ENCODE measurements at regions not wholly inside any gene's neighbourhood (a gene's known extent, or its start where the extent isn't known, plus 50 kb on each side); places are given as distances from the start of the nearest gene placed in this dataset.

DNA sequence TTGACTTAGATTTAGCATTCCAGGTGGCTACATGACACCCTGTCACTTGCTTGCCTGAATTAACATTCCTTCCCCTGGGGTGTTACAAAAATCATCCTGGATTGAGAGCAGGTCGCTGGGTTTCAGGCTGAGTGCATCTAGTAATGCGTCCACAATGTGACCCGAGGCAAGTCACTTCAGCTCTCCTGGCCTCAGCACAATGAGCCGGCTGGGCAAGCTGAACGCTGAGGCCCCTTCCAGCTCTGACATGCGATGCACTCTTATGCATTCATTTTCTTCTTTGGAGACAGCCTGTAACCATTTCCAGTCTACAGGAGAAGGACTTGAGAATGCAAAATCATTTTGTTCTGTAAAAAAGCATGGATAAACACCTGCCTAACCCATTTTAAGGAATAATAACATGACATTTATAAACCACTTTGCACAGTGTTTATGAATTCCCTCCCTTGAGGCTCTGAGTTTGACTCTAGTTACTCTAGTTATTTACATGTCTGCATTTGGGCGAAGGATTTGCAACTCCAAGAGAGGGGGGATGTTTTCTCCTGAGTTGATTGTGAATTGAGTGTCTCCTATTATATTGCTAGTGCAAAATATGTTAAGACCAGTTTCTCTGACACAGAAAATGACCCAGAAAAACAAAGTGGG lies 63.0 kb upstream of the CPO start:
- Histone ChIP-seq H3K9me3 (ENCODE audit: control insufficient read depth, insufficient read depth, low read length) (no peaks in the 10 kb centered on the region), H3K36me3 (ENCODE audit: control insufficient read depth, insufficient read depth, low read length) (no peaks in the 10 kb centered on the region), H2AFZ (replicated peaks; ENCODE audit: low read length, poor library complexity) (no peak overlapping the region), H2BK15ac (ENCODE audit: low read depth, low read length) (no peak overlapping the region), H2AK5ac (ENCODE audit: low read depth, low read length) (no peak overlapping the region), H3K56ac (ENCODE audit: extremely low read depth, insufficient read depth, low read length) (no peak overlapping the region), H2BK20ac (ENCODE audit: low read depth, low read length) (no peak overlapping the region), H3K18ac (ENCODE audit: low read depth, low read length) (no peak overlapping the region), H3K27ac (ENCODE audit: insufficient read depth, low read length) (no peak overlapping the region), H3K4me3 (ENCODE audit: insufficient read depth, low read depth, low read length) (no peak overlapping the region), H4K5ac (ENCODE audit: low read depth, low read length) (no peak overlapping the region), H3K4me1 (ENCODE audit: control insufficient read depth, insufficient read depth, low read length) (no peaks in the 10 kb centered on the region), H3K4ac (ENCODE audit: low read depth, low read length) (no peak overlapping the region), H3K27me3 (ENCODE audit: control insufficient read depth, insufficient read depth, low read length) (peaks cover 4% of the 10 kb centered on the region; the same call in 1 of the 2 replicates), H3K9me1 (ENCODE audit: insufficient read depth, low read length) (no peaks in the 10 kb centered on the region), H2BK120ac (ENCODE audit: low read depth, low read length) (no peak overlapping the region), H2BK5ac (ENCODE audit: low read depth, low read length, poor library complexity, severe bottlenecking) (no peak overlapping the region), H4K91ac (ENCODE audit: insufficient read depth, low read depth, low read length) (no peak overlapping the region), H2AK9ac (replicated peaks; ENCODE audit: low read depth, low read length, poor library complexity) (no peak overlapping the region), H3K79me1 (ENCODE audit: low read depth in 1 of 2, low read length in 2 of 2) (no peaks in the 10 kb centered on the region), H3K4me2 (ENCODE audit: low read depth, low read length) (no peak overlapping the region), H3K14ac (replicated peaks; ENCODE audit: low read depth, low read length) (no peak overlapping the region), H4K8ac (ENCODE audit: low read depth in 2 of 2, low read length in 2 of 2) (no peak overlapping the region), H3K9ac (ENCODE audit: low read depth, low read length) (no peak overlapping the region), H4K20me1 (ENCODE audit: insufficient read depth, low read length) (no peaks in the 10 kb centered on the region), H3K23ac (ENCODE audit: low read depth, low read length) (no peak overlapping the region)
- dilution Hi-C loops (cut with HindIII; ENCODE audit: low sequenced_read_pairs, unreplicated experiment) (no loop called here), intact Hi-C loops (cut with micrococcal nuclease) (no loop called here), in situ Hi-C loops (cut with MboI; ENCODE audit: low sequenced_read_pairs) (no loop called here)
- no TSS peak for BruUV-seq (replicated peaks)
- POLR2A ChIA-PET (ENCODE audit: unreplicated experiment), result no interaction called here
- WGBS, 2 experiments (ENCODE audit: extremely low coverage in 2 of 2, insufficient read length in 1 of 2), result no CpG with 5 or more reads among the region's 7 CpGs
- ATAC-seq (ENCODE audit: low read depth) (no peak), DNase-seq (no peak)
- no peak for TF ChIP-seq CTCF (conservative IDR thresholded peaks at IDR 0.05; ENCODE audit: low read depth, low read length)
- TF ChIP-seq MAZ (IDR thresholded peaks at IDR 0.05; ENCODE audit: borderline replicate concordance, low read depth, low read length), result no peak
- TF ChIP-seq RFX5 (IDR thresholded peaks at IDR 0.05; ENCODE audit: low read depth, low read length), result no peak
- TF ChIP-seq RAD21 (IDR thresholded peaks at IDR 0.05; ENCODE audit: low read length), result no peak
- no peak for TF ChIP-seq BHLHE40 (IDR thresholded peaks at IDR 0.05; ENCODE audit: low read depth, low read length)
- no peak for TF ChIP-seq POLR2A (IDR thresholded peaks at IDR 0.05; ENCODE audit: low read depth, low read length)
- TF ChIP-seq SMC3 (IDR thresholded peaks at IDR 0.05; ENCODE audit: low read depth, low read length), result no peak
- TF ChIP-seq USF2 (IDR thresholded peaks at IDR 0.05; ENCODE audit: low read depth, low read length), result no peak
- no peak for TF ChIP-seq RCOR1 (IDR thresholded peaks at IDR 0.05; ENCODE audit: insufficient replicate concordance, low read length)
- TF ChIP-seq CEBPB (IDR thresholded peaks at IDR 0.05; ENCODE audit: low read depth, low read length), result no peak
- no peak for TF ChIP-seq FOS (IDR thresholded peaks at IDR 0.05; ENCODE audit: low read depth, low read length)
- TF ChIP-seq, protein P1, sequence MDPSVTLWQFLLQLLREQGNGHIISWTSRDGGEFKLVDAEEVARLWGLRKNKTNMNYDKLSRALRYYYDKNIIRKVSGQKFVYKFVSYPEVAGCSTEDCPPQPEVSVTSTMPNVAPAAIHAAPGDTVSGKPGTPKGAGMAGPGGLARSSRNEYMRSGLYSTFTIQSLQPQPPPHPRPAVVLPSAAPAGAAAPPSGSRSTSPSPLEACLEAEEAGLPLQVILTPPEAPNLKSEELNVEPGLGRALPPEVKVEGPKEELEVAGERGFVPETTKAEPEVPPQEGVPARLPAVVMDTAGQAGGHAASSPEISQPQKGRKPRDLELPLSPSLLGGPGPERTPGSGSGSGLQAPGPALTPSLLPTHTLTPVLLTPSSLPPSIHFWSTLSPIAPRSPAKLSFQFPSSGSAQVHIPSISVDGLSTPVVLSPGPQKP (IDR thresholded peaks at IDR 0.05; ENCODE audit: borderline replicate concordance, low read depth, low read length), result no peak
- TF ChIP-seq MAFK (IDR thresholded peaks at IDR 0.05; ENCODE audit: low read depth, low read length), result no peak
- no peak for TF ChIP-seq NFE2L2 (IDR thresholded peaks at IDR 0.05; ENCODE audit: low read depth, low read length)
- TF ChIP-seq CHD1 (IDR thresholded peaks at IDR 0.05; ENCODE audit: low read depth, low read length), result no peak
- TF ChIP-seq MXI1 (IDR thresholded peaks at IDR 0.05; ENCODE audit: borderline replicate concordance, low read depth, low read length), result no peak
- CTCF ChIA-PET, result no interaction called here
